Vagina (tissue), 2 donors: ENCODE measurements at regions not wholly inside any gene's neighbourhood (a gene's known extent, or its start where the extent isn't known, plus 50 kb on each side); places are given as distances from the start of the nearest gene placed in this dataset.

ENCODE experiments used
- CTCF ChIP-seq, 3 experiments: fragments of 450-650 bp in 2 of 3; fragments of 200-600 bp in 1 of 3; sonication (generic) in 1 of 3; IDR thresholded peaks; one replicate each; pipeline ENCODE4 v1.5.1; 2017 to 2019; ENCODE audit warnings: antibody characterized with exemption in 3 of 3, mild to moderate bottlenecking in 2 of 3, moderate library complexity in 2 of 3
- POLR2A ChIP-seq, 2 donors: fragments of 450-650 bp; IDR thresholded peaks; one replicate each; pipeline ENCODE4 v1.6.1; 2017; ENCODE audit warnings: antibody characterized with exemption in 2 of 2, mild to moderate bottlenecking in 2 of 2, moderate library complexity in 2 of 2
- POLR2AphosphoS5 ChIP-seq, 2 donors: sonication (generic); formaldehyde crosslinking; IDR thresholded peaks; one replicate each; pipeline ENCODE4 v1.9.0; 2017; ENCODE audit warnings: antibody characterized with exemption in 2 of 2, mild to moderate bottlenecking in 2 of 2, low read depth in 1 of 2; ENCODE audit not compliant: insufficient read depth in 1 of 2

GRCh38 chr5:2566284-2566683 is 185.2 kb downstream of the IRX2 start:
- no peak for TF ChIP-seq CTCF (IDR thresholded peaks at IDR 0.05)
- no peak for TF ChIP-seq POLR2A (IDR thresholded peaks at IDR 0.05)
- TF ChIP-seq POLR2AphosphoS5 (IDR thresholded peaks at IDR 0.05; ENCODE audit: insufficient read depth in 1 of 2, low read depth in 1 of 2), result no peak
